HG03460 (cell line): ENCODE measurements at regions not wholly inside any gene's neighbourhood (a gene's known extent, or its start where the extent isn't known, plus 50 kb on each side); places are given as distances from the start of the nearest gene placed in this dataset.
A peak's percentile ranks its signal among the peaks of the same experiment; 100 is the strongest.

ENCODE experiments used
- ATAC-seq: cut with Tn5 transposase; IDR thresholded peaks from one replicate; pipeline ENCODE4 v1.9.1; 2021; ENCODE audit not compliant: unreplicated experiment

DNA sequence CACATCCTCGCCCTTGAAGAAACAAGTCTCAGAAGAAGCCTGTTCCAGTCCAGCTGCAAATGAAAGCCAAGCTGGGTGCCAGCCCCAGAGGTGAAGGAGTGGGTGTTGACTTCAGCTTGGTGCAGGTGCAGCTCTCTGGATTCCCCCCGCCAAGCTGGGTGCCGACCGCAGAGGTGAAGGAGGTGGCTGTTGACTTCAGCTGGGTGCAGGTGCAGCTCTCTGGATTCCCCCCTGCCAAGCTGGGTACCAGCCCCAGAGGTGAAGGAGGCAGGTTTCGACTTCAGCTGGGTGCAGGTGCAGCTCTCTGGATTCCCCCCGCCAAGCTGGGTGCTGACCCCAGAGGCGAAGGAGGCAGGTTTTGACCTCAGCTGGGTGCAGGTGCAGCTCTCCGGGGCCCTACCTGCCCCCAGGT, 1234.0 kb downstream of the TBC1D22A start:
- peak; percentile 61 for ATAC-seq

DNA sequence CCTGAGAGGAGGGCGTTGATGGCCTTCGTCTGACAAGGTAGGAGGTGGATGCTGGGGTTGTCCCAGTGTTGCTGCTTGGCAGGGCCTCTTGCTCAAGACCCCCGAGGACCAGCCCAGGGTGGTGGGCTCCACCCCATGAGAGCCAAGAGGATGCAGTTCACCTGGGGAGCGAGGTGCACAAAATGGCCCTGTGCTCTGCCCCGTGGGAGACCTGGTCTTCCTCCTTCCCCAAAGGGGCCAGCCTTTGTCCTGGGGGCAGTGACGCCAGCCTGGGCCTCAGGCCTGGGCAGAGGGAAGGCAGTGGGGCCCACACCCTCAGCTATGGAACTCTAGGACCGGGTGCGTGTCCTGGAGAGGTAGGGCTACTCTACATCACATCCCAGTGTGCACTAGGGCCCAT, 1233.3 kb downstream of the TBC1D22A start:
- ATAC-seq, result no peak

- no peak for ATAC-seq
Measured at GRCh38 chr22:47995264-47995627, 1232.8 kb downstream of the TBC1D22A start.

DNA sequence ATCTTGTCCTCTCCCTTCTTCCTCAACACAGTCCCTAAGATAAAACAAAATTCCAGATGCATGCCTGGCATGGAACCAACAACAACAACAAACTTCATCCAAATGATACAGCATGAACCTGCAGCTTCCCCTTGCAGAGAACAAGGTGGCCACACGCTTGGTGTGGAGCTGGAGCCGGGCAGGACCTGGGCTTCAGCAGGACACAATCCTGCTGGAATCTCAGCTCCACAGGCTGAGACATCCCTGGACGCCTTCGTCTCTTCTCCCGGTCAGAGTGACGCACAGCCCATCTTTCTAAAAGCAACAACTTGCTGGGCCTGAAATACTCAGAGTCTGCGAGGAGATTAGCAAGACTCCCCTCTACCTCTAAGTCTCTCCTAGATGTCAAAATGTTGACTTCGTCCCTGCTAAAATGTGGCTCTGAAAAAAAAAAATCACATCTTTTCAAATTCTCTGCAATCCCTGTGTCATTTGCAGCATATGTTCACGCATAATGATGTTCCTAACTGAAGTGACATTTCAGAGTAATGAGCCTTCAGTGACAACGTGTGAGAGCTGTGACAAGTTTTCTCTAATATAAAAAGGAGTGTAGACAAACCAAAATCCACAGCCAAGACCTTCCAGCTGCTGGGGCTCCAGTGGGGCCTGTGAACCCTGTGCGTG, 1232.3 kb downstream of the TBC1D22A start:
- ATAC-seq, result no peak

GRCh38 chr22:47994045-47994444, 1231.6 kb downstream of the TBC1D22A start:
- ATAC-seq, result no peak

- ATAC-seq, result no peak
Measured at GRCh38 chr22:47990481-47990880, 1228.0 kb downstream of the TBC1D22A start.

DNA sequence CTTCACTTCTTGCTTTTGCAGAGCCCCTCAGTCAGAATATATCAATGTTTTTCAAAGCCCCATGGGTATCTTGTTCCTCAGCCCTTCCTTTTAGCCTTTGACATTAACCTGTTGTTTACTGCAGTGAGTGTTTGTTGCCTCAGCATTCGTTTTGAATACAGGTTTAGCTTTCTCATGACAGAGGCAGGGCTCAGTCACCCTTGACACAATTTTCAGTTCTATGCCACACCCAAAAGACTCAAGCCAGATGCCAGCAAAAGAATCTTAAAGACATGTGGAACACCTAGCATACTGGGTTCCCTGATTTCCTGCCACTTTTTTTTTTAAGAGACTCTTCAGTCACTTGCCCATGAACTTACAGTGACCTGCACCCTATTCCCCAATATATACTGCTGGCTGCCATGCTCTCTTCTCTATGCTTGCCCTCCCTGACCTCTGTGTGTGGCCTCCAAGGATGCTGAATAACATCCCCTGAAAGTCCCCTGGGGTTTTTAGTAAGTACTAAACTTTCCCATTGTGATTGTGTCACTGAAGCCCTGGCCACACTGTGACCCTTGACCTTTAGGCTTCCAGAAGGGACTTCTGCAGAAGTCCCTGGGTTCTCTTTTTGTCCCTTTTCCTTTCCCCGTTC, 1225.5 kb downstream of the TBC1D22A start:
- no peak for ATAC-seq

DNA sequence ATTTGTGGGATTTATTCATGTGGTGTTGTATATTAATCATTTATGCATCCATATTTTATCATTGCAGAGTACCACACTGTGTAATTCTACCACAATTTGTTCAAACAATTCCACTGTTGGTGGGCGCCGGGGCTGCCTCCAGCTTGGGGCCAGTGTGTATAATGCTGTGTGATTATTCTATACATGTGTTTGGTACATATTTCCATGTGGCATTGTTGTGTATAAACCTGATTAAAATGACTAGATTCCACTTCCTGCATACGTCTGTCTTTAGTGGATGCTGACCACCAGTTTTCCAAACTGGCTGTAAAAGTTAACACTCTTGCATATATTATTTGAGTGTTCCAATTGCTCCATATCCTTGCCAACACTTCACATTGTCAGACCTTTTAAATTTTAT, 1213.8 kb downstream of the TBC1D22A start:
- ATAC-seq, result no peak

GRCh38 chr22:47967831-47968230, 1205.4 kb downstream of the TBC1D22A start:
- no peak for ATAC-seq

DNA sequence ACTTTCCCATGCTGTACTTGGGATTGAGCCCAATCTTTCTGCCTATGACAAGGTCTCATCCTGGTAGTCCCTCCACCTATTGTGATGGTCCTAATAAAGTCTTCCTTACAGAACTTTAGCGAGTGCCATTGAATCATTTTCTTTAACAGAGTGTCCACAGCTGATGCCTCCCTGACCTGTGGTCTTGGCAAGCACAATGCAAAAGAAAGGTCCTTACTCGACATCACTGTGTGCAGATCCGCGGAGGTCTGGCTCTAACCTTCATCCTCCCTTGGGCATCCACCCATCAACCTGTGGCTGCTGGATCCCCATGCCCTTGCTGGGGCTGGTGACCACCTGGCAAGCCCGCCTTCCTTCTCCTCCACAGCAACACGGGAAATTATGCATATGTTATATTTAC, 1203.9 kb downstream of the TBC1D22A start:
- ATAC-seq, result no peak

DNA sequence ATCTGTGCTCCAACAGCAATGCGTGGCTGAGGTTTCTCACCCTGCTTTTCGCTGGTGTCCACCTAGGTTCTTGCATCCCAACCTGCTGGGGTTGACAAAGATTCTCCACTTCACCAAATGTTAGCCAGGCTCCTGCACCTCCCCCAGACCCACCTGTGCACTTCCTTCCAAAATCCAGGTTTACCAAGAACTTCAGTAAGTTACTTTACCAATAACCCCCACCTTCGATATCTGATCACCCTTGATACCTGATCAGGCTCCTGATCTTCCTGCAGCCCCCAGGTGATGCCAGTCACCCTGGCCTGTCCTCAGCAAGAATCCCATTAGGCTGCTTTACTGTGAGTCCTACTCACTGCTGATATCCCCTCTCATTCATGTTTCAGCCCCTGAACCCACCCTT, 1203.4 kb downstream of the TBC1D22A start:
- no peak for ATAC-seq

- ATAC-seq, result no peak
Measured at GRCh38 chr22:47965066-47965465, 1202.6 kb downstream of the TBC1D22A start.

DNA sequence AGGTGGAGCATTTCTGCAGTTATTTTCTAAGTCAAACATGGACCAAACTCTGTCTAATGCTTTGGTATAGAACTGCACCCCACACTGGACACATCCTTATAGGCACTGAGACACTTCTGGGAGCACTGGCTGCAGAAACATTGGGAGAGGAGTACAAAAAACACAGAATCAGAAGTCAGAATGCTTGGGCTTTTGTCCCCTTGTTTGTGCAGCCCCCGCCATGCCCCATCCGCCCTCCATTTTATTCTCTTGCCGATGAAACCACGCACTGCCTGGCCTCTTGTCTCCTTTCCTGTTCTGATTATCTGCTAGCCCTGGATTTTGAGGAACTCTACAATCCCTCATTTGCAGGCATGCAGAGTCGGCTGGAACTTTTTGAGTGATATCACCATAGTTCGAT, 1201.2 kb downstream of the TBC1D22A start:
- no peak for ATAC-seq

- no peak for ATAC-seq
Measured at GRCh38 chr22:47957649-47958048, 1195.2 kb downstream of the TBC1D22A start.

DNA sequence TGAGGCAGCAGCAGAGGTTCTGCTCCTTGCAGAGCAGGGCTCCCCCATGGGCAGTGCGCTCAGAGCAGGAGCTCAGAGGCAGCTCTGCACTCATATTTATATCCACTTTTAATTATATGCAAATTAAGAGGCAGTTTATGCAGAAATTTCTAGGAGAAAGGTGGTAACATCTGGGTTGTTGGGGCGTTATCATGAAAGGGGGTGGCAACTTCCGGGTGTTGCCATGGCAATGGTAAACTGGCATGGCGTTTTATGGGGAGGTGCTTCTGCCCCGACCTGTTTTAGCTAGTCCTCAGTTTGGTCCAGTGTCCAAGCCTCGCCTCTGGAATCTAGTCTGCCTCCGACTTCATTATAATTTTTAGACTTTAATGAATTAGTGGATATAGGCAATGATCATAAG, 1191.7 kb downstream of the TBC1D22A start:
- ATAC-seq, result no peak

- no peak for ATAC-seq
Measured at GRCh38 chr22:47944941-47945340, 1182.5 kb downstream of the TBC1D22A start.

GRCh38 chr22:47943729-47944700, 1181.6 kb downstream of the TBC1D22A start:
- ATAC-seq, result no peak

DNA sequence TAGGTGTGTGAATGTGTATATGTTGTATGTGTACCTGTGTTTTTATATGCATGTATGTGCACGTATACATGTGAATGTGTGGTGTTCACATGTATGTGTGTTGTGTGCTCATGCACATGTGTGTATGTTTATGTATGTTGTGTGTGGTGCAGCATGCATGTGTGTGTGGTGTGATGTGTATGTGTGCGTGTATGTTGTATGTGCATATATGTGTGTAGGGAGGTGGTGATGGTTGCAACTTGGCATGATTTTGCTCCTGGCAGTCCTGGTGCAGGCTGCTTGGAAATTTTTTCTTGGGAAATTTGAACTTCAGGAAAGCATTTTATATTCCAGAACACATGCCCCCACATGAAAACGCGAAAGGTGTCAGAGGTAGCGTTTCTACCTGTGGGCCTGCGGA, 1177.8 kb downstream of the TBC1D22A start:
- ATAC-seq, result no peak

GRCh38 chr22:47933891-47934290, 1171.4 kb downstream of the TBC1D22A start:
- no peak for ATAC-seq

DNA sequence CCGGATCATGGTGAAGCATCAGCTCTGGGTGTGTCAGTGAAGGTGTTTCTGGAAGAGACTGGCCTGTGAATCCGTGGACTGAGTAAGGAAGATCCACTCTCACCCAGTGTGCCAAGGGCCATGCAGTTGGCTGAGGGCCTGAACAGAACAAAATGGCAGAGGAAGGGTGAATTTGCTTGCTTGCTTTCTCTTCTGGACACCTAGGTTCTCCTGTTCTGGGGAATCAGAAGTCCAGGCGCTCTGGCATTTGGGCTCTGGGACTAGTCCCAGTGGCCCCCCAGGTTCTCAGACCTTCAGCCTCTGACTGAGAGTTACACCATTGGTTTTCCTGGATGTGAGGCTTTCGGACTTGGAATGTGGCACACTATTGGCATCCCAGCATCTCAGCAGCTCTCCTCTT, 1170.8 kb downstream of the TBC1D22A start:
- ATAC-seq, result no peak

- ATAC-seq, result no peak
Measured at GRCh38 chr22:47929646-47930185, 1167.3 kb downstream of the TBC1D22A start.

GRCh38 chr22:47929073-47929472, 1166.6 kb downstream of the TBC1D22A start:
- no peak for ATAC-seq
